OCI-LY3 (cell line): ENCODE measurements at regions not wholly inside any gene's neighbourhood (a gene's known extent, or its start where the extent isn't known, plus 50 kb on each side); places are given as distances from the start of the nearest gene placed in this dataset.

ENCODE experiments used
- CTCF ChIP-seq: fragments of 200-600, 300-600 bp; sonication (generic); IDR thresholded peaks from 2 replicates; pipeline ENCODE4 v1.5.1; 2014; ENCODE audit warnings: antibody characterized with exemption, low read length, low read depth
- EZH2phosphoT487 ChIP-seq: fragments of 200-600 bp; shearing (Covaris generic); IDR thresholded peaks from 2 replicates; pipeline ENCODE4 v1.6.1; 2018; ENCODE audit warnings: antibody characterized with exemption, mixed run types, low read depth

- TF ChIP-seq CTCF: no peak
- no peak for TF ChIP-seq EZH2phosphoT487
Measured at GRCh38 chr11:92300876-92301275, 76.3 kb downstream of the FAT3 start.
